ENCODE measurements at regions not wholly inside any gene's neighbourhood (a gene's known extent, or its start where the extent isn't known, plus 50 kb on each side); places are given as distances from the start of the nearest gene placed in this dataset.

- H3K4me3 ChIP-seq: no peak overlapping the region
- H3K27ac ChIP-seq: no peak overlapping the region
- TF ChIP-seq, protein P1, sequence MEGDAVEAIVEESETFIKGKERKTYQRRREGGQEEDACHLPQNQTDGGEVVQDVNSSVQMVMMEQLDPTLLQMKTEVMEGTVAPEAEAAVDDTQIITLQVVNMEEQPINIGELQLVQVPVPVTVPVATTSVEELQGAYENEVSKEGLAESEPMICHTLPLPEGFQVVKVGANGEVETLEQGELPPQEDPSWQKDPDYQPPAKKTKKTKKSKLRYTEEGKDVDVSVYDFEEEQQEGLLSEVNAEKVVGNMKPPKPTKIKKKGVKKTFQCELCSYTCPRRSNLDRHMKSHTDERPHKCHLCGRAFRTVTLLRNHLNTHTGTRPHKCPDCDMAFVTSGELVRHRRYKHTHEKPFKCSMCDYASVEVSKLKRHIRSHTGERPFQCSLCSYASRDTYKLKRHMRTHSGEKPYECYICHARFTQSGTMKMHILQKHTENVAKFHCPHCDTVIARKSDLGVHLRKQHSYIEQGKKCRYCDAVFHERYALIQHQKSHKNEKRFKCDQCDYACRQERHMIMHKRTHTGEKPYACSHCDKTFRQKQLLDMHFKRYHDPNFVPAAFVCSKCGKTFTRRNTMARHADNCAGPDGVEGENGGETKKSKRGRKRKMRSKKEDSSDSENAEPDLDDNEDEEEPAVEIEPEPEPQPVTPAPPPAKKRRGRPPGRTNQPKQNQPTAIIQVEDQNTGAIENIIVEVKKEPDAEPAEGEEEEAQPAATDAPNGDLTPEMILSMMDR (IDR thresholded peaks at IDR 0.05): no peak
- DNase-seq (ENCODE audit: low spot score): no peak
- H3K4me1 ChIP-seq: peaks cover 0 to 6% of the 10 kb centered on the region in 2 donors
- H3K27me3 ChIP-seq: no peaks in the 10 kb centered on the region
- H3K9me3 ChIP-seq: no peaks in the 10 kb centered on the region
- H3K36me3 ChIP-seq: no peaks in the 10 kb centered on the region
Observed at GRCh38 chr4:155494037-155494718, 117.4 kb upstream of the MAP9 start.

GRCh38 chr4:155491336-155492120 lies 114.8 kb upstream of the MAP9 start:
- Histone ChIP-seq H3K27me3 (no peaks in the 10 kb centered on the region), H3K9me3 (no peaks in the 10 kb centered on the region), H3K27ac (no peak overlapping the region), H3K4me3 (no peak overlapping the region), H3K4me1 (peaks cover 0 to 6% of the 10 kb centered on the region in 2 donors), H3K36me3 (no peaks in the 10 kb centered on the region)
- TF ChIP-seq, protein P1 (IDR thresholded peaks at IDR 0.05): no peak
- no peak for DNase-seq (ENCODE audit: low spot score)

- Histone ChIP-seq H3K36me3 (no peaks in the 10 kb centered on the region), H3K27me3 (no peaks in the 10 kb centered on the region), H3K4me3 (no peak overlapping the region), H3K27ac (no peak overlapping the region), H3K9me3 (no peaks in the 10 kb centered on the region), H3K4me1 (no peaks in the 10 kb centered on the region)
- TF ChIP-seq, protein P1 (IDR thresholded peaks at IDR 0.05): no peak
- DNase-seq (ENCODE audit: low spot score): no peak
Observed at GRCh38 chr4:155489271-155489670, 112.5 kb upstream of the MAP9 start.

DNA sequence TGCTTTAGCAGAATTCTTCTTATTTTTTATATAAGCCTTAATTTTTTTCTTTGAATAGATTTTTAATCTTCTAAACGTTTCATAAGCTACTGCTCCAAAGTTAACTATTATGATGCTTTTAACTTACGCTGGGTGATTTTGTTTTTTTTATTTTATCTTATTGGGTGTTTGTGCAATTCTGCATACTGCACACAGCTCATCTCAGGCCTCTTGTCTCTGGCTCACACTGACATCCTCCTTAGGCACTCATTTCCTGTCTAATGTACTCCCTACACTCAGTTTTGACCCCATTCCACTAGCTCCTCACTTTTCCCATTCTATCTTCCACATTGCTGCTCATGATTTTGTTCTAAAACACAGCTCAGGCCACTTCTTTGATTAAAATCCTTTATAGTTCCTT lies 111.9 kb upstream of the MAP9 start:
- DNase-seq (ENCODE audit: low spot score): no peak
- Histone ChIP-seq H3K4me1 (no peaks in the 10 kb centered on the region), H3K9me3 (no peaks in the 10 kb centered on the region), H3K4me3 (no peak overlapping the region), H3K27me3 (no peaks in the 10 kb centered on the region), H3K36me3 (no peaks in the 10 kb centered on the region), H3K27ac (no peak overlapping the region)
- TF ChIP-seq, protein P1 (IDR thresholded peaks at IDR 0.05): no peak

GRCh38 chr4:155487210-155487609 lies 110.4 kb upstream of the MAP9 start:
- TF ChIP-seq, protein P1 (IDR thresholded peaks at IDR 0.05): no peak
- H3K9me3 ChIP-seq: no peaks in the 10 kb centered on the region
- no peak for DNase-seq (ENCODE audit: low spot score)
- no peaks in the 10 kb centered on the region for H3K4me1 ChIP-seq
- no peaks in the 10 kb centered on the region for H3K27me3 ChIP-seq
- H3K36me3 ChIP-seq: no peaks in the 10 kb centered on the region
- H3K27ac ChIP-seq: no peak overlapping the region
- H3K4me3 ChIP-seq: no peak overlapping the region
